B cell (primary cell): ENCODE measurements at regions not wholly inside any gene's neighbourhood (a gene's known extent, or its start where the extent isn't known, plus 50 kb on each side); places are given as distances from the start of the nearest gene placed in this dataset.

ENCODE experiments used
- EZH2 ChIP-seq: IDR thresholded peaks from 2 replicates; pipeline ENCODE4 v1.6.1; 2012; ENCODE audit warnings: borderline replicate concordance, low read depth, mild to moderate bottlenecking, moderate library complexity, low read length; ENCODE audit not compliant: insufficient read depth, poor library complexity, severe bottlenecking
- TF ChIP-seq, protein P1 (sequence below): fragments of 200-600 bp; IDR thresholded peaks from one replicate; pipeline ENCODE4 v1.8.0; 2022; ENCODE audit warnings: antibody characterized with exemption, mild to moderate bottlenecking

DNA sequence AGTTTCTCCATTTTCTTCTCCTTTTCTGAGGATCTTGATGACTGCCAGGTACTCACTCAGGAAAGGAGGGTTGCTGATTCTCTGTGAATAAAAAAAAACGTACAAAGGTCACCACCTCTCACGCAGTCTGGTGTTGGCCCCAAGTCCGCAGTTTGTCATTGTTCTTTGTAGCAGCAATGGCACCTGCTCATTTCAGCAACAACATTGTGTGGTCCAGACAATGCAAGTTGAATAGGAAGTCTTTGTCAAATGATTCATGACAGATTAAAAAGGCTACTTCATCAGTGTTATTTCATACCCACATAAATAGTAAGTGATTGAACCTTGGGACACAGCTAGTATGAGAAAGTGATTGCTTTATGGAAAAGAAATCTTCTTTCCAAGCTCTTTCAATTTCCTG is 653.5 kb upstream of the MGMT start:
- TF ChIP-seq, protein P1, sequence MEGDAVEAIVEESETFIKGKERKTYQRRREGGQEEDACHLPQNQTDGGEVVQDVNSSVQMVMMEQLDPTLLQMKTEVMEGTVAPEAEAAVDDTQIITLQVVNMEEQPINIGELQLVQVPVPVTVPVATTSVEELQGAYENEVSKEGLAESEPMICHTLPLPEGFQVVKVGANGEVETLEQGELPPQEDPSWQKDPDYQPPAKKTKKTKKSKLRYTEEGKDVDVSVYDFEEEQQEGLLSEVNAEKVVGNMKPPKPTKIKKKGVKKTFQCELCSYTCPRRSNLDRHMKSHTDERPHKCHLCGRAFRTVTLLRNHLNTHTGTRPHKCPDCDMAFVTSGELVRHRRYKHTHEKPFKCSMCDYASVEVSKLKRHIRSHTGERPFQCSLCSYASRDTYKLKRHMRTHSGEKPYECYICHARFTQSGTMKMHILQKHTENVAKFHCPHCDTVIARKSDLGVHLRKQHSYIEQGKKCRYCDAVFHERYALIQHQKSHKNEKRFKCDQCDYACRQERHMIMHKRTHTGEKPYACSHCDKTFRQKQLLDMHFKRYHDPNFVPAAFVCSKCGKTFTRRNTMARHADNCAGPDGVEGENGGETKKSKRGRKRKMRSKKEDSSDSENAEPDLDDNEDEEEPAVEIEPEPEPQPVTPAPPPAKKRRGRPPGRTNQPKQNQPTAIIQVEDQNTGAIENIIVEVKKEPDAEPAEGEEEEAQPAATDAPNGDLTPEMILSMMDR = no peak
- no peak for TF ChIP-seq EZH2
